Neuronal stem cell (in vitro differentiated cells): ENCODE measurements at regions not wholly inside any gene's neighbourhood (a gene's known extent, or its start where the extent isn't known, plus 50 kb on each side); places are given as distances from the start of the nearest gene placed in this dataset.
A peak's percentile ranks its signal among the peaks of the same experiment; 100 is the strongest.

Source experiments
- DNase-seq: peaks from one replicate; pipeline ENCODE4 v3.0.0-alpha.2; 2013; ENCODE audit warnings: low spot score
- H2AFZ ChIP-seq: one replicate; pipeline ENCODE4 v1.6.1; 2013; ENCODE audit warnings: mild to moderate bottlenecking, low read length, inconsistent platforms
- H2AK5ac ChIP-seq: 2 replicates; pipeline ENCODE4 v1.6.1; 2013; ENCODE audit warnings: low read depth, mild to moderate bottlenecking, inconsistent platforms, low read length, moderate library complexity, mixed read lengths
- H2BK120ac ChIP-seq: 2 replicates; pipeline ENCODE4 v1.6.1; 2013; ENCODE audit warnings: low read depth, mild to moderate bottlenecking, inconsistent platforms, low read length, moderate library complexity, mixed read lengths
- H2BK12ac ChIP-seq: one replicate; pipeline ENCODE4 v1.6.1; 2013; ENCODE audit warnings: low read length, inconsistent platforms
- H2BK15ac ChIP-seq: 2 replicates; pipeline ENCODE4 v1.6.1; 2013; ENCODE audit warnings: mild to moderate bottlenecking, low read length, inconsistent platforms, mixed read lengths
- H2BK5ac ChIP-seq: one replicate; pipeline ENCODE4 v1.6.1; 2013; ENCODE audit warnings: inconsistent platforms, mild to moderate bottlenecking, low read length, moderate library complexity
- H3K14ac ChIP-seq: one replicate; pipeline ENCODE4 v1.6.1; 2013; ENCODE audit warnings: low read length, inconsistent platforms
- H3K18ac ChIP-seq: 2 replicates; pipeline ENCODE4 v1.6.1; 2013; ENCODE audit warnings: low read length, inconsistent platforms
- H3K23ac ChIP-seq: 2 replicates; pipeline ENCODE4 v1.6.1; 2013; ENCODE audit warnings: low read depth, mild to moderate bottlenecking, mixed read lengths, low read length, inconsistent platforms; ENCODE audit not compliant: poor library complexity
- H3K27ac ChIP-seq: replicated peaks from 3 replicates; pipeline ENCODE4 v1.5.1; 2013; ENCODE audit warnings: low read length, inconsistent platforms
- H3K27me3 ChIP-seq, 3 experiments: 2 replicates each; pipeline ENCODE4 v1.6.1; 2013; ENCODE audit warnings: low read length in 3 of 3, mild to moderate bottlenecking in 2 of 3, inconsistent platforms in 1 of 3, low read depth in 1 of 3, mixed read lengths in 1 of 3, moderate library complexity in 1 of 3; ENCODE audit not compliant: control insufficient read depth in 3 of 3, insufficient read depth in 3 of 3
- H3K36me3 ChIP-seq, 2 donors: replicated peaks in 1 of 2; 2 replicates each; pipeline ENCODE4 v1.6.1; 2013; ENCODE audit warnings: low read length in 2 of 2; ENCODE audit not compliant: control insufficient read depth in 2 of 2, insufficient read depth in 2 of 2
- H3K4ac ChIP-seq: 2 replicates; pipeline ENCODE4 v1.6.1; 2013; ENCODE audit warnings: inconsistent platforms, mild to moderate bottlenecking, low read length, moderate library complexity
- H3K4me1 ChIP-seq, 2 donors: 1 replicate in 1 of 2; 2 replicates in 1 of 2; pipeline ENCODE4 v1.6.1; 2013; ENCODE audit warnings: low read length in 2 of 2, low read depth in 1 of 2; ENCODE audit not compliant: control insufficient read depth in 2 of 2, insufficient read depth in 1 of 2
- H3K4me2 ChIP-seq: one replicate; pipeline ENCODE4 v1.6.1; 2013; ENCODE audit warnings: mild to moderate bottlenecking, low read length, inconsistent platforms; ENCODE audit not compliant: insufficient read depth, poor library complexity, severe bottlenecking
- H3K4me3 ChIP-seq, 2 donors: 2 replicates each; pipeline ENCODE4 v1.5.1; 2013; ENCODE audit warnings: low read length in 2 of 2, mild to moderate bottlenecking in 2 of 2, inconsistent platforms in 1 of 2, moderate library complexity in 1 of 2
- H3K79me1 ChIP-seq: one replicate; pipeline ENCODE4 v1.6.1; 2013; ENCODE audit warnings: low read depth, mild to moderate bottlenecking, inconsistent platforms, low read length, moderate library complexity
- H3K9ac ChIP-seq: one replicate; pipeline ENCODE4 v1.6.1; 2013; ENCODE audit warnings: mild to moderate bottlenecking, low read depth, low read length, inconsistent platforms; ENCODE audit not compliant: poor library complexity
- H3K9me3 ChIP-seq, 2 donors: replicated peaks in 1 of 2; 2 replicates each; pipeline versions ENCODE3 to v1.6.1; 2013; ENCODE audit warnings: low read length in 2 of 2, mild to moderate bottlenecking in 2 of 2, inconsistent platforms in 1 of 2, low read depth in 1 of 2, mixed read lengths in 1 of 2, moderate library complexity in 1 of 2; ENCODE audit not compliant: control insufficient read depth in 2 of 2, insufficient read depth in 1 of 2
- H4K8ac ChIP-seq: one replicate; pipeline ENCODE4 v1.6.1; 2013; ENCODE audit warnings: low read depth, mild to moderate bottlenecking, inconsistent platforms, low read length, moderate library complexity
- H4K91ac ChIP-seq: one replicate; pipeline ENCODE4 v1.6.1; 2013; ENCODE audit warnings: low read length, low read depth, mild to moderate bottlenecking, inconsistent platforms; ENCODE audit not compliant: poor library complexity
- WGBS, 2 donors: extraction: QIAGEN DNeasy Blood & Tissue Kit; methylation state at CpG; one replicate each; pipeline ENCODE4 v1.1.7; 2013; ENCODE audit warnings: missing lambda C conversion rate in 2 of 2, mixed read lengths in 1 of 2; ENCODE audit not compliant: insufficient read length in 2 of 2, insufficient replicate concordance in 1 of 2; ENCODE audit errors: extremely low coverage in 2 of 2; 5-methylcytosine and 5-hydroxymethylcytosine counted together

GRCh38 chr2:16338026-16338425 lies 327.6 kb downstream of the CYRIA start:
- Histone ChIP-seq H2BK5ac (no peak overlapping the region), H2AK5ac (no peak overlapping the region), H3K9ac (no peak overlapping the region), H3K36me3 (no peaks in the 10 kb centered on the region), H2BK120ac (no peak overlapping the region), H2BK12ac (no peak overlapping the region), H3K27ac (no peak overlapping the region), H3K27me3 (no peaks in the 10 kb centered on the region), H3K14ac (no peak overlapping the region), H4K91ac (no peak overlapping the region), H3K79me1 (no peaks in the 10 kb centered on the region), H4K8ac (no peak overlapping the region), H3K4me2 (no peak overlapping the region), H2AFZ (no peak overlapping the region), H3K18ac (peak overlapping the region; percentile 46), H2BK15ac (peak overlapping the region; percentile 6), H3K4me1 (peaks cover 3 to 6% of the 10 kb centered on the region in 2 donors), H3K9me3 (peaks cover 3 to 9% of the 10 kb centered on the region in 2 donors), H3K4me3 (no peak overlapping the region), H3K23ac (no peak overlapping the region), H3K4ac (no peak overlapping the region)
- no peak for DNase-seq

GRCh38 chr2:16336916-16337315 lies 328.7 kb downstream of the CYRIA start:
- no peak overlapping the region for H2AK5ac ChIP-seq
- no CpG with 5 or more reads among the region's 7 CpGs for WGBS, 2 donors
- H2BK120ac ChIP-seq = no peak overlapping the region
- peaks cover 3 to 9% of the 10 kb centered on the region in 2 donors for H3K9me3 ChIP-seq
- H3K4me1 ChIP-seq = peaks cover 6% of the 10 kb centered on the region in 2 donors
- no peak overlapping the region for H3K4me2 ChIP-seq
- H3K4ac ChIP-seq = no peak overlapping the region
- no peak overlapping the region for H2BK12ac ChIP-seq
- no peak for DNase-seq
- H3K36me3 ChIP-seq = no peaks in the 10 kb centered on the region
- no peak overlapping the region for H3K9ac ChIP-seq
- no peak overlapping the region for H2BK5ac ChIP-seq
- no peaks in the 10 kb centered on the region for H3K79me1 ChIP-seq
- H4K8ac ChIP-seq = no peak overlapping the region
- H2AFZ ChIP-seq = no peak overlapping the region
- H3K27me3 ChIP-seq = no peaks in the 10 kb centered on the region
- no peak overlapping the region for H3K23ac ChIP-seq
- no peak overlapping the region for H3K4me3 ChIP-seq
- no peak overlapping the region for H3K18ac ChIP-seq
- no peak overlapping the region for H3K14ac ChIP-seq
- no peak overlapping the region for H4K91ac ChIP-seq
- H3K27ac ChIP-seq = no peak overlapping the region
- no peak overlapping the region for H2BK15ac ChIP-seq

GRCh38 chr2:16336491-16336890 lies 329.1 kb downstream of the CYRIA start:
- no peaks in the 10 kb centered on the region for H3K79me1 ChIP-seq
- no peak overlapping the region for H3K18ac ChIP-seq
- H4K8ac ChIP-seq = no peak overlapping the region
- H2BK5ac ChIP-seq = no peak overlapping the region
- no peak overlapping the region for H3K4ac ChIP-seq
- no peak overlapping the region for H3K27ac ChIP-seq
- H2BK15ac ChIP-seq = no peak overlapping the region
- H3K36me3 ChIP-seq = no peaks in the 10 kb centered on the region
- no peak overlapping the region for H2BK12ac ChIP-seq
- no peak overlapping the region for H3K4me3 ChIP-seq
- H3K9ac ChIP-seq = no peak overlapping the region
- peaks cover 3 to 9% of the 10 kb centered on the region in 2 donors for H3K9me3 ChIP-seq
- H4K91ac ChIP-seq = no peak overlapping the region
- no peaks in the 10 kb centered on the region for H3K27me3 ChIP-seq
- H2AFZ ChIP-seq = no peak overlapping the region
- no CpG with 5 or more reads among the region's 1 CpG for WGBS, 2 donors
- H2AK5ac ChIP-seq = no peak overlapping the region
- no peak overlapping the region for H2BK120ac ChIP-seq
- no peak overlapping the region for H3K23ac ChIP-seq
- H3K14ac ChIP-seq = no peak overlapping the region
- peaks cover 9 to 10% of the 10 kb centered on the region in 2 donors for H3K4me1 ChIP-seq
- no peak for DNase-seq
- H3K4me2 ChIP-seq = no peak overlapping the region

GRCh38 chr2:16335947-16336346 lies 329.7 kb downstream of the CYRIA start:
- H2AFZ ChIP-seq = no peak overlapping the region
- H3K4me2 ChIP-seq = no peak overlapping the region
- no peak overlapping the region for H2BK120ac ChIP-seq
- H4K91ac ChIP-seq = no peak overlapping the region
- H3K23ac ChIP-seq = no peak overlapping the region
- no CpG with 5 or more reads among the region's 3 CpGs for WGBS, 2 donors
- DNase-seq = no peak
- no peak overlapping the region for H2BK12ac ChIP-seq
- no peak overlapping the region for H2BK15ac ChIP-seq
- H3K4me3 ChIP-seq = no peak overlapping the region
- no peak overlapping the region for H2BK5ac ChIP-seq
- no peak overlapping the region for H4K8ac ChIP-seq
- H3K14ac ChIP-seq = no peak overlapping the region
- no peak overlapping the region for H2AK5ac ChIP-seq
- no peak overlapping the region for H3K9ac ChIP-seq
- H3K27me3 ChIP-seq = no peaks in the 10 kb centered on the region
- H3K18ac ChIP-seq = no peak overlapping the region
- no peaks in the 10 kb centered on the region for H3K79me1 ChIP-seq
- no peak overlapping the region for H3K4ac ChIP-seq
- no peaks in the 10 kb centered on the region for H3K36me3 ChIP-seq
- H3K9me3 ChIP-seq = peaks cover 3 to 9% of the 10 kb centered on the region in 2 donors
- H3K27ac ChIP-seq = no peak overlapping the region
- H3K4me1 ChIP-seq = peaks cover 12 to 16% of the 10 kb centered on the region in 2 donors
